Esophagus squamous epithelium (tissue), 5 donors: ENCODE measurements at regions not wholly inside any gene's neighbourhood (a gene's known extent, or its start where the extent isn't known, plus 50 kb on each side); places are given as distances from the start of the nearest gene placed in this dataset.

Source experiments
- DNase-seq: peaks from one replicate; lab custom pipeline; 2025; lab: John Stamatoyannopoulos, UW
- H3K27ac ChIP-seq, 4 donors: fragments of 200-600 bp; sonication (generic); one replicate each; pipeline ENCODE4 v1.5.1; 2016 to 2019; ENCODE audit warnings: mild to moderate bottlenecking in 1 of 4
- H3K27me3 ChIP-seq, 4 donors: fragments of 200-600 bp; sonication (generic); 1 replicate in 3 of 4; 2 replicates in 1 of 4; pipeline versions ENCODE4 v1.5.1 to v1.6.0; 2017 to 2021; ENCODE audit warnings: antibody characterized with exemption in 1 of 4
- H3K36me3 ChIP-seq, 3 donors: fragments of 200-600 bp; sonication (generic); one replicate each; pipeline ENCODE4 v1.5.1; 2016 to 2019
- H3K4me1 ChIP-seq, 3 donors: fragments of 200-600 bp; sonication (generic); one replicate each; pipeline ENCODE4 v1.5.1; 2017 to 2019
- H3K4me3 ChIP-seq, 4 donors: fragments of 200-600 bp; sonication (generic); 1 replicate in 3 of 4; 2 replicates in 1 of 4; pipeline ENCODE4 v1.5.1; 2016 to 2019; ENCODE audit warnings: mild to moderate bottlenecking in 2 of 4, moderate library complexity in 1 of 4
- H3K9me3 ChIP-seq, 3 donors: fragments of 200-600 bp; sonication (generic); one replicate each; pipeline ENCODE4 v1.5.1; 2016 to 2019
- CTCF ChIP-seq, 6 experiments: fragments of 450-650 bp in 4 of 6; fragments of 200-600 bp in 2 of 6; sonication (generic) in 2 of 6; IDR thresholded peaks; one replicate each; pipeline ENCODE4 v1.5.1; 2016 to 2019; ENCODE audit warnings: antibody characterized with exemption in 6 of 6, mild to moderate bottlenecking in 4 of 6, moderate library complexity in 4 of 6
- POLR2A ChIP-seq, 4 donors: fragments of 450-650 bp; IDR thresholded peaks; one replicate each; pipeline ENCODE4 v1.6.1; 2017; ENCODE audit warnings: antibody characterized with exemption in 4 of 4, mild to moderate bottlenecking in 4 of 4, moderate library complexity in 3 of 4
- WGBS, 2 donors: methylation state at CpG; one replicate each; pipeline ENCODE4 v1.1.5; 2018; 5-methylcytosine and 5-hydroxymethylcytosine counted together
- intact Hi-C: fragments of 100-400 bp; cut with DNase I; formaldehyde crosslinking; loops from one replicate; pipeline ENCODE4 v1.15.0; 2022
- donor health status: DM: yes; HTN: yes; CAD: no.

GRCh38 chr10:78643513-78643912 lies 425.3 kb upstream of the ZMIZ1 start:
- intact Hi-C loops, result no loop called here
- Histone ChIP-seq H3K4me3 (no peak overlapping the region), H3K27ac (no peak overlapping the region), H3K4me1 (no peaks in the 10 kb centered on the region), H3K27me3 (no peaks in the 10 kb centered on the region), H3K36me3 (no peaks in the 10 kb centered on the region), H3K9me3 (no peaks in the 10 kb centered on the region)
- 79 to 90% methylated on average over 4 of the region's 4 CpGs for whole genome bisulfite sequencing, 2 donors
- no peak for TF ChIP-seq POLR2A (IDR thresholded peaks at IDR 0.05)
- no peak for TF ChIP-seq CTCF (IDR thresholded peaks at IDR 0.05)
- no peak for DNase-seq

- no peak for DNase-seq
- TF ChIP-seq POLR2A (IDR thresholded peaks at IDR 0.05), result no peak
- TF ChIP-seq CTCF (IDR thresholded peaks at IDR 0.05), result no peak
- intact Hi-C loops, result no loop called here
- no peak overlapping the region for H3K4me3 ChIP-seq
- no peaks in the 10 kb centered on the region for H3K4me1 ChIP-seq
- 92 to 96% methylated on average over 2 of the region's 2 CpGs for WGBS, 2 donors
- H3K27ac ChIP-seq, result no peak overlapping the region
- H3K36me3 ChIP-seq, result no peaks in the 10 kb centered on the region
- no peaks in the 10 kb centered on the region for H3K9me3 ChIP-seq
- no peaks in the 10 kb centered on the region for H3K27me3 ChIP-seq
Measured at GRCh38 chr10:78644550-78644949, 424.2 kb upstream of the ZMIZ1 start.

- Histone ChIP-seq H3K27ac (no peak overlapping the region), H3K36me3 (no peaks in the 10 kb centered on the region), H3K4me1 (no peaks in the 10 kb centered on the region), H3K9me3 (no peaks in the 10 kb centered on the region), H3K27me3 (no peaks in the 10 kb centered on the region), H3K4me3 (no peak overlapping the region)
- DNase-seq, result no peak
- intact Hi-C loops, result no loop called here
- TF ChIP-seq CTCF (IDR thresholded peaks at IDR 0.05), result no peak
- no peak for TF ChIP-seq POLR2A (IDR thresholded peaks at IDR 0.05)
- WGBS, 2 donors, result 87 to 96% methylated on average over 5 of the region's 5 CpGs
Measured at GRCh38 chr10:78645169-78645686, 423.5 kb upstream of the ZMIZ1 start.

GRCh38 chr10:78645975-78646374 lies 422.8 kb upstream of the ZMIZ1 start:
- H3K9me3 ChIP-seq, result no peaks in the 10 kb centered on the region
- intact Hi-C loops, result no loop called here
- WGBS, 2 donors, result 83 to 92% methylated on average over 2 to 4 of the region's 4 CpGs
- DNase-seq, result no peak
- no peak overlapping the region for H3K27ac ChIP-seq
- no peak overlapping the region for H3K4me3 ChIP-seq
- peaks cover 0 to 4% (median 0%) of the 10 kb centered on the region in 4 donors for H3K27me3 ChIP-seq
- H3K36me3 ChIP-seq, result no peaks in the 10 kb centered on the region
- H3K4me1 ChIP-seq, result no peaks in the 10 kb centered on the region
- TF ChIP-seq CTCF (IDR thresholded peaks at IDR 0.05) (no peak), POLR2A (IDR thresholded peaks at IDR 0.05) (no peak)

GRCh38 chr10:78648256-78648860 lies 420.4 kb upstream of the ZMIZ1 start:
- DNase-seq, result no peak

More at GRCh38 chr10:78648256-78648860, 420.4 kb upstream of the ZMIZ1 start:
- peaks cover 0 to 9% (median 0%) of the 10 kb centered on the region in 4 donors for H3K27me3 ChIP-seq
- no peak for TF ChIP-seq CTCF (IDR thresholded peaks at IDR 0.05)
- no peak for TF ChIP-seq POLR2A (IDR thresholded peaks at IDR 0.05)
- 63 to 74% methylated on average over 4 of the region's 4 CpGs for WGBS, 2 donors
- no peaks in the 10 kb centered on the region for H3K9me3 ChIP-seq
- H3K4me1 ChIP-seq, result no peaks in the 10 kb centered on the region
- no peaks in the 10 kb centered on the region for H3K36me3 ChIP-seq
- H3K27ac ChIP-seq, result no peak overlapping the region
- intact Hi-C loops, result no loop called here
- H3K4me3 ChIP-seq, result no peak overlapping the region
